ENCODE measurements at regions not wholly inside any gene's neighbourhood (a gene's known extent, or its start where the extent isn't known, plus 50 kb on each side); places are given as distances from the start of the nearest gene placed in this dataset.
A peak's percentile ranks its signal among the peaks of the same experiment; 100 is the strongest.
"Not testable (repeated sequence)": the region's sequence is repeated elsewhere in the genome, so short reads cannot be mapped to it uniquely, and the experiment has no call there.

DNA sequence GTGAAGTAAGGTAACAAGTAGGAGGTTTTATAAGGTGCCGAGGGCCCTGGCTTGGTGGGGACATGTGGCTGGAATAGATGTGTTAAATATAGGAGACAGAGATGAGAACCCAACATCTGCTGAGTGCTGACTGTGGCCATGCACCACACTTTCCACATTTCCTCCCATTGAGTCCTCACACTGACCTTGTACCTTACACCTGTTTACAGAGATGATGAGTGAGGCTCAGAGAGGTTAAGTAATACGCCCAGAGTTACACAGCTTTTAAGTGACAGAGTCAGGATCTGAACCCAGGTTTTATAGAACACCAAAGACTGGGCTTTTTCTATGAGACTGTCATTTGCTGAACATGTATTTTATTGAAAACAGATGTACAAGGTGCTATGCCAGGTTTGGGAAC lies 70.8 kb upstream of the LTA4H start:
- H3K27me3 ChIP-seq = no peaks in the 10 kb centered on the region
- TF ChIP-seq, protein P1, sequence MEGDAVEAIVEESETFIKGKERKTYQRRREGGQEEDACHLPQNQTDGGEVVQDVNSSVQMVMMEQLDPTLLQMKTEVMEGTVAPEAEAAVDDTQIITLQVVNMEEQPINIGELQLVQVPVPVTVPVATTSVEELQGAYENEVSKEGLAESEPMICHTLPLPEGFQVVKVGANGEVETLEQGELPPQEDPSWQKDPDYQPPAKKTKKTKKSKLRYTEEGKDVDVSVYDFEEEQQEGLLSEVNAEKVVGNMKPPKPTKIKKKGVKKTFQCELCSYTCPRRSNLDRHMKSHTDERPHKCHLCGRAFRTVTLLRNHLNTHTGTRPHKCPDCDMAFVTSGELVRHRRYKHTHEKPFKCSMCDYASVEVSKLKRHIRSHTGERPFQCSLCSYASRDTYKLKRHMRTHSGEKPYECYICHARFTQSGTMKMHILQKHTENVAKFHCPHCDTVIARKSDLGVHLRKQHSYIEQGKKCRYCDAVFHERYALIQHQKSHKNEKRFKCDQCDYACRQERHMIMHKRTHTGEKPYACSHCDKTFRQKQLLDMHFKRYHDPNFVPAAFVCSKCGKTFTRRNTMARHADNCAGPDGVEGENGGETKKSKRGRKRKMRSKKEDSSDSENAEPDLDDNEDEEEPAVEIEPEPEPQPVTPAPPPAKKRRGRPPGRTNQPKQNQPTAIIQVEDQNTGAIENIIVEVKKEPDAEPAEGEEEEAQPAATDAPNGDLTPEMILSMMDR (IDR thresholded peaks at IDR 0.05) = no peak
- TF ChIP-seq POLR2A (IDR thresholded peaks at IDR 0.05) = no peak
- H3K4me1 ChIP-seq = peaks cover 0 to 14% (median 0%) of the 10 kb centered on the region in 3 donors
- H3K27ac ChIP-seq = no peak overlapping the region
- H3K4me3 ChIP-seq = no peak overlapping the region
- intact Hi-C loops (cut with DNase I) = no loop called here
- DNase-seq = no peak
- H3K9me3 ChIP-seq = no peaks in the 10 kb centered on the region
- WGBS, 2 donors = 72 to 91% methylated on average over 2 of the region's 2 CpGs
- H3K36me3 ChIP-seq = no peaks in the 10 kb centered on the region

DNA sequence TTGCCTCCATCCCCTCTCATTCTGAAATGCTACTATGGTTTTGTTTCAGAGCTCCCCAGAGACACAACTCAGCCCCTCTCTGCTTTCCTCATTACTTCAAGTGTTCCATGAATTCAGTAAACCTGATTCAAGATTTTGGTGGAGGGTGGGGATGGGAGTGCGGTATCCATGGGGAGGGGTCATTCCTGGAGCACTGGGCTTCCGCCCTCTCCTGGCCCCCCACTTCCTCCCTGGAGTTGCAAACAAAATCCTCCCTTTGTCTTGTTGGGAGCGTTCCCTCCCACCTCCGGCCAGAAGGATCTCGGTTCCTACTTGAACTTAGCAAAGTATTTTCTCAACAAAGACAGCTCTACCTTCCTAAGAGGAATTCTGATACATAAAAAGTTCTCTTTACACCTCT lies 71.8 kb upstream of the LTA4H start:
- no peaks in the 10 kb centered on the region for H3K36me3 ChIP-seq
- TF ChIP-seq, protein P1 (IDR thresholded peaks at IDR 0.05) = no peak
- no peak for TF ChIP-seq POLR2A (IDR thresholded peaks at IDR 0.05)
- H3K27me3 ChIP-seq = peaks cover 0 to 4% (median 0%) of the 10 kb centered on the region in 4 donors
- no peak overlapping the region for H3K4me3 ChIP-seq
- H3K4me1 ChIP-seq = peaks cover 0 to 14% (median 0%) of the 10 kb centered on the region in 3 donors
- WGBS, 2 donors = 72 to 80% methylated on average over 5 of the region's 5 CpGs
- H3K27ac ChIP-seq = peak overlapping the region in 3 of 4 donors; percentile 62 to 67 (median 63)
- intact Hi-C loops (cut with DNase I) = no loop called here
- DNase-seq = no peak
- H3K9me3 ChIP-seq = no peaks in the 10 kb centered on the region

GRCh38 chr12:96108321-96108720 lies 72.9 kb upstream of the LTA4H start:
- 30 to 34% methylated on average over 3 to 10 of the region's 11 CpGs for WGBS, 2 donors
- TF ChIP-seq POLR2A (IDR thresholded peaks at IDR 0.05) = no peak
- TF ChIP-seq, protein P1 (IDR thresholded peaks at IDR 0.05) = no peak

GRCh38 chr12:96108941-96109340 lies 73.6 kb upstream of the LTA4H start:
- H3K27me3 ChIP-seq; DNase-seq; H3K4me3 ChIP-seq; H3K36me3 ChIP-seq; intact Hi-C loops (cut with DNase I); H3K9me3 ChIP-seq: not testable (repeated sequence)
- Histone ChIP-seq H3K4me1 (peaks cover 0 to 14% (median 0%) of the 10 kb centered on the region in 3 donors), H3K27ac (peak overlapping the region in 2 of 4 donors; percentile 63 to 67)
- no CpG with 5 or more reads among the region's 31 CpGs for WGBS, 2 donors

More at GRCh38 chr12:96108321-96108720, 72.9 kb upstream of the LTA4H start:
- Histone ChIP-seq H3K36me3 (no peaks in the 10 kb centered on the region), H3K27me3 (peaks cover 0 to 4% (median 0%) of the 10 kb centered on the region in 4 donors), H3K4me1 (peaks cover 0 to 14% (median 0%) of the 10 kb centered on the region in 3 donors), H3K9me3 (no peaks in the 10 kb centered on the region), H3K27ac (peak overlapping the region in 3 of 4 donors; percentile 48 to 67 (median 62)), H3K4me3 (no peak overlapping the region)
- intact Hi-C loops (cut with DNase I) = no loop called here
- DNase-seq = no peak

GRCh38 chr12:96112733-96113132 lies 77.3 kb upstream of the LTA4H start:
- no peak overlapping the region for H3K4me3 ChIP-seq
- H3K27me3 ChIP-seq = peaks cover 0 to 4% (median 0%) of the 10 kb centered on the region in 4 donors
- no peak overlapping the region for H3K27ac ChIP-seq
- H3K9me3 ChIP-seq = no peaks in the 10 kb centered on the region
- WGBS, 2 donors = 20 to 27% methylated on average over 5 of the region's 5 CpGs
- TF ChIP-seq, protein P1 (IDR thresholded peaks at IDR 0.05) = no peak
- no peak for TF ChIP-seq POLR2A (IDR thresholded peaks at IDR 0.05)
- no peaks in the 10 kb centered on the region for H3K36me3 ChIP-seq
- DNase-seq = no peak
- peaks cover 0 to 10% (median 0%) of the 10 kb centered on the region in 3 donors for H3K4me1 ChIP-seq
- intact Hi-C loops (cut with DNase I) = no loop called here

DNA sequence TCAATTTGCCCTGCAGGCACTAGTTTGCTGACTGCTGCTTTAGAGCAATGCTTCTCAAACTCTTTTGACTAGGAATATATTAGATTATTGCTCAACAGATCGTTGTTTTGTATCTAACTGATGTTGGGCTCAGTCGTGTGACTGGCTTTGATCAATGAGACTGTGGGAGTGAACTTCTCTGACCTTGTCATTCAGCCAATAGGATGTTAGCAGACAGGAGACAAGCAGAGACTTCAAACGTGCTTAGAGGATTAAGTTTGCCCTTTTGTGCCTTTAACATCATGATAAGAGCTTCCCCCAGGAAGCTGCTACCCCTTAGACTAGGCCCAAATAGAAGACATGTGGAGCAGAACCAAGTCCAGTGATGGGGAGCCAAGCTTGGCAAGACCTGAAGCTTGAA lies 76.7 kb upstream of the ELK3 start:
- no peak overlapping the region for H3K4me3 ChIP-seq
- no peak for TF ChIP-seq POLR2A (IDR thresholded peaks at IDR 0.05)
- TF ChIP-seq, protein P1 (IDR thresholded peaks at IDR 0.05) = no peak
- DNase-seq = no peak
- no peaks in the 10 kb centered on the region for H3K9me3 ChIP-seq
- peaks cover 0 to 6% (median 0%) of the 10 kb centered on the region in 3 donors for H3K4me1 ChIP-seq
- intact Hi-C loops (cut with DNase I) = no loop called here
- no peaks in the 10 kb centered on the region for H3K27me3 ChIP-seq
- 3 to 15% methylated on average over 3 of the region's 3 CpGs for WGBS, 2 donors
- H3K27ac ChIP-seq = no peak overlapping the region
- H3K36me3 ChIP-seq = no peaks in the 10 kb centered on the region
